ENCODE measurements at regions not wholly inside any gene's neighbourhood (a gene's known extent, or its start where the extent isn't known, plus 50 kb on each side); places are given as distances from the start of the nearest gene placed in this dataset.

GRCh38 chr12:107560899-107561285, 124.7 kb upstream of the PWP1 start:
- FAIRE-seq, result no peak
- Histone ChIP-seq H3K27me3 (ENCODE audit: control insufficient read depth in 1 of 2, insufficient read depth in 2 of 2, low read length in 2 of 2) (no peaks in the 10 kb centered on the region), H3K36me3 (replicated peaks in 1 of 2; ENCODE audit: control insufficient read depth in 1 of 2, insufficient read depth in 2 of 2, low read length in 2 of 2) (no peaks in the 10 kb centered on the region), H4K20me1 (ENCODE audit: insufficient read depth, low read length) (no peaks in the 10 kb centered on the region), H3K4me2 (ENCODE audit: low read depth, low read length) (no peak overlapping the region), H3K4me1 (ENCODE audit: insufficient read depth, low read length) (peaks cover 37% of the 10 kb centered on the region), H3K9me3 (ENCODE audit: low read length) (no peaks in the 10 kb centered on the region), H3K9ac (ENCODE audit: insufficient read depth, low read depth, low read length) (no peak overlapping the region), H3K27ac (ENCODE audit: extremely low read length, insufficient read depth, low read length) (no peak overlapping the region), H3K4me3 (replicated peaks in 1 of 3; ENCODE audit: insufficient read depth in 1 of 3, low read depth in 2 of 3, low read length in 3 of 3) (no peak overlapping the region), H3K79me2 (ENCODE audit: insufficient read depth, low read length) (no peaks in the 10 kb centered on the region), H2AFZ (ENCODE audit: low read length) (no peak overlapping the region)
- WGBS (ENCODE audit: low lambda C conversion rate), result 82% methylated on average over 4 of the region's 4 CpGs
- no peak for ATAC-seq
- no peak for TF ChIP-seq EED (CRISPR knock-in tag; IDR thresholded peaks at IDR 0.05)
- TF ChIP-seq CREM (IDR thresholded peaks at IDR 0.05), result no peak
- no peak for TF ChIP-seq CREM (CRISPR knock-in tag; IDR thresholded peaks at IDR 0.05)
- no peak for TF ChIP-seq ZNF180 (CRISPR knock-in tag; IDR thresholded peaks at IDR 0.05; ENCODE audit: borderline replicate concordance, low read depth)
- TF ChIP-seq ZHX1 (CRISPR knock-in tag; IDR thresholded peaks at IDR 0.05; ENCODE audit: low read depth), result no peak
- TF ChIP-seq CBX5 (CRISPR knock-in tag; IDR thresholded peaks at IDR 0.05; ENCODE audit: borderline replicate concordance), result no peak
- TF ChIP-seq PAX8 (CRISPR knock-in tag; IDR thresholded peaks at IDR 0.05; ENCODE audit: borderline replicate concordance), result no peak
- ChIA-PET POLR2A (no interaction called here), CTCF (ENCODE audit: low intra/inter-chr PET ratio, low total read pairs) (no interaction called here)
- intact Hi-C loops (cut with micrococcal nuclease; ENCODE audit: unreplicated experiment), result no loop called here
- in situ Hi-C loops (cut with HindIII; ENCODE audit: extremely low pct_ligation_motif_present, low pct_unique_long_range_greater_than_20kb), result no loop called here
- DNase-seq (ENCODE audit: low spot score), result no peak
- BruUV-seq (replicated peaks), result no TSS peak

- no peak overlapping the region for H3K4me2 ChIP-seq (ENCODE audit: low read depth, low read length)
- H3K36me3 ChIP-seq (replicated peaks in 1 of 2; ENCODE audit: control insufficient read depth in 1 of 2, insufficient read depth in 2 of 2, low read length in 2 of 2), result no peaks in the 10 kb centered on the region
- POLR2A ChIA-PET, result no interaction called here
- CTCF ChIA-PET (ENCODE audit: low intra/inter-chr PET ratio, low total read pairs), result no interaction called here
- H3K9ac ChIP-seq (ENCODE audit: insufficient read depth, low read depth, low read length), result no peak overlapping the region
- WGBS (ENCODE audit: low lambda C conversion rate), result 45% methylated on average over 3 of the region's 3 CpGs
- H2AFZ ChIP-seq (ENCODE audit: low read length), result no peak overlapping the region
- FAIRE-seq (no peak), DNase-seq (ENCODE audit: low spot score) (peak; percentile 11), ATAC-seq (peak; percentile 83)
- no peak overlapping the region for H3K27ac ChIP-seq (ENCODE audit: extremely low read length, insufficient read depth, low read length)
- no peaks in the 10 kb centered on the region for H3K9me3 ChIP-seq (ENCODE audit: low read length)
- no peaks in the 10 kb centered on the region for H3K79me2 ChIP-seq (ENCODE audit: insufficient read depth, low read length)
- in situ Hi-C loops (cut with HindIII; ENCODE audit: extremely low pct_ligation_motif_present, low pct_unique_long_range_greater_than_20kb) (no loop called here), intact Hi-C loops (cut with micrococcal nuclease; ENCODE audit: unreplicated experiment) (no loop called here)
- no peak overlapping the region for H3K4me3 ChIP-seq (replicated peaks in 1 of 3; ENCODE audit: insufficient read depth in 1 of 3, low read depth in 2 of 3, low read length in 3 of 3)
- H4K20me1 ChIP-seq (ENCODE audit: insufficient read depth, low read length), result no peaks in the 10 kb centered on the region
- peak; percentile 59; the same call in 1 of the 2 replicates for TF ChIP-seq RAD21 (CRISPR knock-in tag; IDR thresholded peaks at IDR 0.05)
- TF ChIP-seq SMC3 (IDR thresholded peaks at IDR 0.05; ENCODE audit: low read length), result peak; percentile 69
- no peak for TF ChIP-seq ERF (CRISPR knock-in tag; IDR thresholded peaks at IDR 0.05)
- TF ChIP-seq, protein P1, sequence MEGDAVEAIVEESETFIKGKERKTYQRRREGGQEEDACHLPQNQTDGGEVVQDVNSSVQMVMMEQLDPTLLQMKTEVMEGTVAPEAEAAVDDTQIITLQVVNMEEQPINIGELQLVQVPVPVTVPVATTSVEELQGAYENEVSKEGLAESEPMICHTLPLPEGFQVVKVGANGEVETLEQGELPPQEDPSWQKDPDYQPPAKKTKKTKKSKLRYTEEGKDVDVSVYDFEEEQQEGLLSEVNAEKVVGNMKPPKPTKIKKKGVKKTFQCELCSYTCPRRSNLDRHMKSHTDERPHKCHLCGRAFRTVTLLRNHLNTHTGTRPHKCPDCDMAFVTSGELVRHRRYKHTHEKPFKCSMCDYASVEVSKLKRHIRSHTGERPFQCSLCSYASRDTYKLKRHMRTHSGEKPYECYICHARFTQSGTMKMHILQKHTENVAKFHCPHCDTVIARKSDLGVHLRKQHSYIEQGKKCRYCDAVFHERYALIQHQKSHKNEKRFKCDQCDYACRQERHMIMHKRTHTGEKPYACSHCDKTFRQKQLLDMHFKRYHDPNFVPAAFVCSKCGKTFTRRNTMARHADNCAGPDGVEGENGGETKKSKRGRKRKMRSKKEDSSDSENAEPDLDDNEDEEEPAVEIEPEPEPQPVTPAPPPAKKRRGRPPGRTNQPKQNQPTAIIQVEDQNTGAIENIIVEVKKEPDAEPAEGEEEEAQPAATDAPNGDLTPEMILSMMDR (CRISPR knock-in tag; IDR thresholded peaks at IDR 0.05), result peak; percentile 66
- TF ChIP-seq STAG1 (CRISPR knock-in tag; IDR thresholded peaks at IDR 0.05), result peak; percentile 62
- TF ChIP-seq FOXC1 (CRISPR knock-in tag; IDR thresholded peaks at IDR 0.05; ENCODE audit: borderline replicate concordance), result no peak
- BruUV-seq (replicated peaks), result no TSS peak
- H3K27me3 ChIP-seq (ENCODE audit: control insufficient read depth in 1 of 2, insufficient read depth in 2 of 2, low read length in 2 of 2), result no peaks in the 10 kb centered on the region
- H3K4me1 ChIP-seq (ENCODE audit: insufficient read depth, low read length), result peaks cover 13% of the 10 kb centered on the region
Measured at GRCh38 chr12:107564946-107565345, 120.7 kb upstream of the PWP1 start.
